ENCODE measurements at regions not wholly inside any gene's neighbourhood (a gene's known extent, or its start where the extent isn't known, plus 50 kb on each side); places are given as distances from the start of the nearest gene placed in this dataset.
"Not testable (repeated sequence)": the region's sequence is repeated elsewhere in the genome, so short reads cannot be mapped to it uniquely, and the experiment has no call there.

DNA sequence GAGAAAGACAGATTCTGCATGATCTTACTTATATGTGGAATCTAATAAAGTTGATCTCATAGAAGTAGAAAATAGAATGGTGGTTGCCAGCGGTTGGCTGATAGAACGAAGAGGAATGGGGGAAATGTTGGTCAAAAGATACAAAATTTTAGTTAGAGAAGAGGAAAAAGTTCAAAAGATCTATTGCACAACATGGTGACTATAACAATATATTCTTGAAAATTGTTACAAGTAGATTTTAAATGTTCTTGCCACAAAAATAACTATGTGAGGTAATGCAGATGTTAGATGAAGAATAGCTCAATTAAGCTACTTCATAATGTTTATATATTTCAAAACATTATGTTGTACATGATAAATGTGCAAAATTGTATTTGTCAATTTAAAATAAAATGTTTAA is 112.3 kb upstream of the SMIM30 start:
- DNase-seq (ENCODE audit: low spot score): no peak

DNA sequence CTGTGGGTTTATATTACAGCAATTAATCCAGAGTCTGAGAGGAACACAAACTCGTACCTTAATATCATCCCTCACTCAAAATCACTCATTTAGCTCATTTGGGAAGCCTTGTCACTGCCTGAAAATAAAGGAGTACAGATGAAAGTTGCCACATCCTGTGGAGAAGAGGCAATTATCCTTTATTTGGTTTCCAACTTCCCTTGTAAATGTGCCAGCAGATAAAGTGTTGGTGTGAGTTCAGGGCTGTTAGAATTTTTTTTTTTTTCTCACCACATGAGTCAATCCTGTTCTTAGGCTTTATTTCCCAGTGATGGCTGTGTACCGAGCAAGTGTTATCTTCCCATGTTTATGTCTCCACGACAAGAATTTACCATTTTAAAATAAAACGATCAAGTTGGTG is 99.0 kb upstream of the SMIM30 start:
- no peak for DNase-seq (ENCODE audit: low spot score)

DNA sequence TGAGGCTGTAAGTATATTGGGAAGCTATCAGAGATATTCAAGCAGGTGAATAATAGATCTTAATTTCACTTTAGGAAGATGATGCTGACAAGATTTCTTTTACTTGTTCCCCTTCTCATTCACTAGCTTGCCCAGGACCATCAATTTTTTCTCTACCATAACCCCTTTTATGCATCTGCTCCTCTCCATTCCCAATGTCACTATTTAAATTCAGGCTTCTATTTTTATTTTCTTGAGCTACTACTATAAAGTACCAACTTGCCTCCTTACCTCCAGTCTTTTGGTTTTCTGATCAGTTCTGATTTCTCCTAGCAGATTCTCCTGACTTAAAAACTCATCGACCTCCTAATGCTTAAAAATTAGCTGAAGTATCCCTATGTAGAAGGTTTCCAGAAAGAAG is 97.7 kb upstream of the SMIM30 start:
- no peak for DNase-seq (ENCODE audit: low spot score)

DNA sequence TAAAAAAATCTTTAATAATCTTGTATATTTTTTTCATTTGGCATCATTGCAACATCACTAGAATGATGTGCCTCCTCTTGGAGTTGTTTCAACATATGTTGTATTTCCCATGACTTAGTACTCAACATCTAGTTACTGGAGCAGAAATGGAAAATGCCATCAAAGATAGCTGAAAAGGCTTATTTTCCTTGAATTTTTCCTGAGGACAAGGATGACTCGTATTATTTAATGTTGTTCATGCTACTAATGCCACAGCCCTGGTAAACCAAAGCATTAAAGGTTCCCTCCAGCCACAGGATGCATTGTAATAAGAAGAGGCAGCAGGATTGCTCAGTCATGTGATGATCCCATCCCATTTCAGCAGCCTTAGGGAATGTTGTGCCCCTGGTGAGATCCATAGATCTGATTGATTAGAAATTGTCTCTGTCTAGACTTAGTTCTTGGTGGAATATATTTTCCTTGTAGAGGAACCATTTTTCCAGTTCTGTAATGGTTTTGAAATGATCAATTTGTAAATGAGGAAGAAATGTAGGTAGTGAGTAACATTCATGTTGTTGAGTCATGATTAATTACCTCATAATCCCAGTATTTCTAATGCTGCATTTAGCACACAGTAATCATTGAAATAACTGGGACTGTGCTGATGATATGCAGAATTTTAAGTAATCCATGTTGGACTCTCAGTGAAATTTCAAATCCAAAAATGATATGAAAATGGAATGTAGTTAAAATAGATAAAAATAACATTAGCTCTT is 91.3 kb upstream of the SMIM30 start:
- no peak for DNase-seq (ENCODE audit: low spot score)

DNA sequence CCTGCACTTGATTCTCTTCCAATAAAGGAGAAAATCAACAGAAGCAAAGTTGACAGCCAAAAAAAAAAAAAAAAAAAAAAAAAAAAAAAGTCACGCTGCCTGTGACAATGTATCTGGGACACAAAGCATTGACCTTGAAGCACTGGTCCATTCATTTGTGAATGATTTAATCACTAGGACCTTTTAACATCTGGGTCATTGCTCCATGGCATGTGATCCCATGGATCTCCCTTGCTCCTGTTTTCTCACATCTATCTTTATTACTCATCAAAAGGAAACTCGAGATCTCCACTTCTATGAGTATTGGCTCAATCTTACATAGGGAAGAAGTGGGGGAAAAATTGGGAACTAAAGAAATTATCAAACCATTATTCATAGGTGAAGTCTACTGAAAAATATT is 89.6 kb upstream of the SMIM30 start:
- no peak for DNase-seq (ENCODE audit: low spot score)

DNA sequence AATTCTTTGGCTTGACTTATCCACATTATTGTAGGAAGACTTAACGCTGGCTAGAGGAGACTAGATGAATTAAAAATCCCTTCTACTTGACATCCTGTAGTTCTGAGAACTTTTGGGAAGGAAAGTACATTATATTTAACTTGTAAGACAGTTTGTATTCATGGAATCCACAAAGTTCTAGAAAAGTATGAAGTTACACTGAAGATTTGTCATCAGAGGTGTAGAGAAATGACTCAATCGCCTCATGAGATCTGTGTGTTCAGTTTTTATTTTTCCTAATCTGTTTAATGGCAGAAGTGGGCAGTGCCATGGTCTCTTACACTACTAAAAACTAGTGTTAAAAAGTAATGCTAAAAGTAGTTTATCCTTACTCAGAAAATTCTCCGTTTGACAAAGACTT is 89.1 kb upstream of the SMIM30 start:
- DNase-seq (ENCODE audit: low spot score): no peak

DNA sequence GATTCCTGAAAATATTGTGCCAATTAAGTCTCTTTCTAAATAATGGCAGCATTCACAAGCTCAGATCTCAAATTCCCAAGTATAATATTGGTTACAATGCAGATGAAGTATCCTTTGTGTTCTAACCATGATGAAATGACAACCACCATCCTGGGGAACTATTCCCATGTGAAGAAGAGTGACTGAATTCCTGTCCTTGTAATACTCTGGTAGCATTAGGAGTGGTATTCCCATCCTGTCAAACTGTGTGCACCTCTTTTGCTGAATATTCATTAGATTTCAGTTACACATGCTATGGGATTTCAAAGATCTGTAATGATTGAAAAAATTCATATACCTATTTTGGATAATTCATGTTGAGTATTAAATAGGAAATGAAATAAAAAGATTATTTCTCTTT is 86.1 kb upstream of the SMIM30 start:
- no peak for DNase-seq (ENCODE audit: low spot score)

DNA sequence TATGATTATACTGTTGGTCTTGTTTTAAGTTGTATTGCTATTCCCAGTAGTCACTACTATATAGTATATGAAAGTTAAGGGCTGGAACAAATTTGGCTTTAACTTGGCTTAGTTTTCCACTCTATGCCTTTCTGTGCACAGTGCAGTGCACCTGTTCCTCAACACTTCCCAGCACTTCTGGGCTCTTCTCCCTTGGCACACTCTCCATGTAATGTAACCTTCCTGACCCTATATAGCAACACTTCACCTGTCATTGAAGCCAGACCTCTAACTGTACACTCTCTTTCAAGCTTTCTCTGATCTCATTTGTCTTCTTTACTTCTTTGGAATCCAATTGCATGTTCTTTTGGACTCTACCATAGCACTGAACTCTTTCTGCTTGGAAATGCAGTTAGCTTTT is 83.9 kb upstream of the SMIM30 start:
- no peak for DNase-seq (ENCODE audit: low spot score)

DNA sequence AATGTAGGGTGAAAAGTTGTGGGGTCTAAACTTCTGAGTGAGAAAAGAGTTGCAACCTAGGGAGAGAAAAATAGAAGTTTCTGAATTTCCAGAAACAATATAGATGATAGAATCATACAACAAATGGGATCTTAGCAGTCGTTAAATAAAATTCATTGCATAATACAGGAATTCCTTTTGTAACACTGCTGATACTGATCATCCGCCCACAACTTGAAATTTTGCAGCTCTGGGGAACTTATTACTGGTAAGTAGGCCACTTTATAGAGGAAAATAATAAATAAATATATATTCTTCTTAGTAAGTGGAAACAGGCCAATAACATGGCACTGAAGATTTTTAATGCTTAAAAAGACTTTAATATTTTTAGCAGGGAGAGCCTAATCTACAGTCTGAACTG is 81.9 kb upstream of the SMIM30 start:
- no peak for DNase-seq (ENCODE audit: low spot score)

DNA sequence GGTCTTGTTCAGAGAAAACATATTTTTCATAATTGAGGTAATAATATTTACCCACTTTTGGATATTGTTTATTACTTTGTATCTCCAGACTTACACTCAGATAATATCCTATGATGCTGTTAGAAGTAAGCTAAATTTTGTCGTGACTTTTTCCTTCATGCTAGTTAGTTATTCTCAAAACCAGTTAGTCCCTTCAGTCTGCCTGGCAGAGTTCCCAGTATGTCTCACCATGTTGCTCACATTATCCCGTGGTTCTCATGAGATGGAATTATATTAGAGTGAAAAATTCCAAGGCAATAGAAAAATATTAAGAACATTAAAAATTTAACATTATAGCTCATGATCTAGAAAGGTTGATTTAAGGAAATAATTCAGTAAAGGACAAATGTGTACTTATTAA is 81.5 kb upstream of the SMIM30 start:
- DNase-seq (ENCODE audit: low spot score): no peak

DNA sequence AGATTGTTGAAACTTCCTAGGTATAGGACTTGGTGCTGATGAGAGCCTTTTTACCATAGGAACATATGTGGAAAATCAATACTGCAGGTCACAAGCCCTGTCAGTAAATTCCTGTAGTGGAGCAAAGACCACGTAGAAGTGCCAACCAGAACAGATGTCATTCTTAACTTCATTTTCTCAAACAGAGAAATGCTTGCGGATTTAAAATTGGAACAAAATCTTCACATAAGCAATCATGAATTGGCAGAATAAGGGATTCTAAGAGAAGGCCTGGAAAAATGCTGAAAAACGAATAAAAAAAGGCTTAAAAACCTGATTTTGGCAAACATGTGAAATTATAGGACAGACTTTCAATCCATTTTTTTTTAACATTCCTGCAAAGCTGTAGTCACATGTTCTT is 80.8 kb upstream of the SMIM30 start:
- no peak for DNase-seq (ENCODE audit: low spot score)

DNA sequence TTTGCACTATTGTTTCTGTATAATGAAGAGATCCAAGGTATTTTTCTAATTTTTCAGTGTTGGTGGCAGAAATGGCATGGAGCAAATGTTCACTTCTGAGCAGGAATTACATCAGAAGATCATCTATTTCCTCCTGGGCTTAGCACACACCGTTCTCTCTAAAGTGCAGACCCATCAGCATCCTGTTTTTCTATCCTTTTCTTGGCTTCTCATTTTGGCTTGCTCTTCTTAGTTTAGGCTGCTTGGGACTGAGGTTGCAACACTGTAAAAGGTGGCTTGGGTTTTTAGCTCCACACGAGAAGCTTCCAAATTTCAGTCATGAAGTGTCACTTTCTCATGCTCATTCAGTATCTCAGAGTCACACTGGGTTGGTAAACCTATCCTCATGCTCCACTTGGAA is 79.9 kb upstream of the SMIM30 start:
- DNase-seq (ENCODE audit: low spot score): no peak

DNA sequence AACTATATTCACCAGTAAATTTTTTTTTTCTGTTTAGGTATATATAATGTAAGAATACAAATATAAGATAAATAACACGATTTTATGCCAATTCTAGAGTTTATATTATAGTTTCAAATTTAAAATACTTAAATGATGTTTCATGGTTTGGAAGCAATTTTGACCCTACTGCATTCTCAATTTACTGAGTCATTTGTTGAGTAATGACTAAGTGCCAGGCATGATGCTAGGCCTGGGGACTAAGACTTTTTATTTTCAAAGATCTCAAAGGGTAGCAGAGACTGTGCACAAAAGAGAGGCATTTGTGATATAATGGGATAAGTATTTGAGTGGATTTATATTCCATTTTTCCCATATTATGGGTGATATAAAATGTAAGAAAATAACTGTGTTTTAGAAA is 78.9 kb upstream of the SMIM30 start:
- DNase-seq (ENCODE audit: low spot score): no peak

DNA sequence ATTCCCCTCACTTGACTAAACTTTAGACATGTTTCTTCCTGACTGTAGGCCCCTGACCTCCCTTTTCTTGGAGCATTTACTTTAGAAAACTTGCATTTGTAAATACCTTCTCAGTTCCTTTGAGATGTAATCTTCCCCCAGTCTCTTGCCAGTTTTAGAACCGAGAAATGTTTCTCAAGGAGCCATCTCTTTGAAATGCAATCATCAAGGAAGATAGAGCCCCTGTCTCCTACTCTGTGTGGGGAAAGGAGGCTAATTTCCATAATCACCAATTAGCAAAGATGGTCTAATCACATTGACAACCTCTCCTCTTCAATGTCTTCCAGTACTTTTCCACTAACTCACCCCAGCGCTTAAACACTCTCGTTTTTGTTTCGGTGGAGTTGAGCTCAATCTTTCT is 70.0 kb upstream of the SMIM30 start:
- no peak for DNase-seq (ENCODE audit: low spot score)

DNA sequence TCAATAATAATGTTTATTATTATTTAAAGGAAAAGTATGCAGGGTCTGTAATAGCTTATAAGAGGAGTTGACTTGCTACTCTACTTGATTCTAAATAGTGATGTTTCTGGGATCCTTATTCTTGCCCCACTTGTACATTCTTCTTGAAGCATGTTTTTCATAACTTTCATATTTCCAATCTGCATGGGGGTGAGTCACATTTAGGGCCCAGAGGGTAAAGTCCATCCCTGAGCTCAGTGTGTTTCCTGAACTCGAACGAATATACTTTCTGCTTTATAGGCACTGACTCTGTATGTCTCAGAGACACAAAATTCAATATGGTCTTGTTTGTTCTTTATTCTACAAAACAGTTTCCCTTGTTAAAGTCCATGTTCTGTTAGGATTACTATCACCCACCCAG is 61.0 kb upstream of the SMIM30 start:
- no peak for DNase-seq (ENCODE audit: low spot score)

DNA sequence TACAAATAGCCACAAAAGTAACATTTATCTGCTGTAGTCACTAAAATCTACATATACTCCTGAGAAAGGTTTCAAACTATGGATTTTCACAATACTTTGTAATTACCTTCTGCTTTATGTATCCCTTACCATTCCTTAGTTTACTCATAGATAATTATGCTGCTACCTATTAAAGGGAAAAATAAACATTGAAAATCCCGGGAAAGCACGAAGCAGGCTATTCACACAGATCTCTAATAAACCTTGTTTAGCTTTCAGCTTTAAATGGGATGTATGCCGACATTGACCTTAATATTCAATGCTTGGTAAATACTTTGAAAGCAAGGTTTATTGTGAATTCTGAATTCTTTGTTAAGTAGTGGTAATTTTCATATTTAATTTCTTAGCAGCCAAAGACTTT is 58.5 kb upstream of the SMIM30 start:
- DNase-seq (ENCODE audit: low spot score): no peak

DNA sequence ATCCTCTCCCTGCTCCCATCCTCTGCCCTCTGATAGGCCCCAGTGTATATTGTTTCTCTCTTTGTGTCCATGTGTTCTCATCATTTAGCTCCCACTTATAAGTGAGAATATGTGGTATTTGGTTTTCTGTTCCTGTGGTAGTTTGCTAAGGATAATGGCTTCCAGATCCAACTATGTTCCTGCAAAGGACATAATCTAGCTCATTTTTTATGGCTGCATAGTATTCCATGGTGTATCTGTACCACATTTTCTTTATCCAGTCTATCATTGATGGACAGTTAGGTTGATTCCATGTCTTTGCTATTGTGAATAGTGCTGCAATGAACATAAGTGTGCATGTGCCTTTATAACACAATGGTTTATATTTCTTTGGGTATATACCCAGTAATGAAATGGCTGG is 57.8 kb upstream of the SMIM30 start:
- not testable (repeated sequence) for DNase-seq (ENCODE audit: low spot score)

DNA sequence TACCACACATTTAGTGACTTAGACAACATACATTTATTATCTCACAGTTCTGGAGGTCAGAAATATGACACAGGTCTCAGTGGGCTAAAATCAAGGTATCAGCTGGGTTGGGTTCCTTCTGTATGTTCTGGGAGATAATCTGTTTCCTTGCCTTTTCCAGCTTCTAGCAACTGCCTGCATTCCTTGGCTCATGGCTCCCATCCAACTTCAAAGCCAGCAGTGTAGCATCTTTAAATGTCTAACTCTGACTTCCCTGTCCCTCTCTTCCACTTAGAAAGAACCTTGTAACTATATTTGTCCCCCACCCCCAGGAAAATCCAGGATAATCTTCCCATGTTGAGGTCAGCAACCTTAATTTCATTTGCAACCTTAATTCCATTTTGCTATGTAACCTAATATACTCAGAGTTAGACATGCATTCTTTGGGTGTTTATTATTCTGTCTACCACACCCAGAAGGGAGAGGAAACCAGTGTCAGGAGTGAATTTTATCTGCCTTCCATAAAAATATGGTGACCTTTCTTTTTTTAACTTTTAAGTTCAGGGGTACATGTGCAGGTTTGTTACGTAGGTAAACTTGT is 57.3 kb upstream of the SMIM30 start:
- DNase-seq (ENCODE audit: low spot score): no peak

DNA sequence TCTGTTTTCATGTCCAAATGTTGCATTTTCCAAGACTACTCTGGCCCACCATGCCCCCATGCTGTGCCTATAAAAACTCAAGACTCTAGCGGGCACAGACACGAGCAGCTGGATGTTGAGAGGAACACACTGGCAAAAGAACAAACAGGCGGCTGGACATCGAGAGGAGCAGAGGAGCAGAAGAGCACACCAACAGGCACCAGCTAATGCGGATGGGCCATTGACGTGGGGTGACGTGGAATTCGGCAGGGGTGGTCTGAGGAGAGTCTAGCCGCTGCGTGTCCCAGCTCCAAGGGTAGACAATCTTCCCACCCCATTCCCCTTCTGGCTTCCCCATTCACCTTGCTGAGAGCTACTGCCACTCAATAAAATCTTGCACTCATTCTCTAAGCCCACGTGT is 54.4 kb upstream of the SMIM30 start:
- no peak for DNase-seq (ENCODE audit: low spot score)

DNA sequence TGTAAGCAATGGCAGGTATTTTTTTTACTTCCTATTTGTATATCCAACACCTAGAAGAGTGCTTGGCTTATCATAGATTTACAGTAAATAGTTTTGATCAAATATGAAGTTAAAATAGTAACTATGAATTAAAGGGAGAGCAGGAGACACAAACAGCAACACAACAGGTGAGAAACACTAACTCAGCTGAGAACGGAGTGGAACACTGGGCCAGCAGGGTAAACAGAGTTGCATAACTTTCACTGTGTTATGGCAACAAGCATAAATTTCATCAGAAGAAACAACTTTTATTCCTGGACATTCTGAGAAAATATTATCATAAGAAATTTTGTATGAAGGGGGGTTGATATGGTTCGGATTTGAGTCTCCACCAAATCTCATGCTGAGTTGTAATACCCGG is 52.2 kb upstream of the SMIM30 start:
- DNase-seq (ENCODE audit: low spot score): no peak

Data from hematopoietic multipotent progenitor cell treated with erythropoietin and hydrocortisone succinate and interleukin-3 and kit ligand, for 17 days (in vitro differentiated cells).